ENCODE measurements at regions not wholly inside any gene's neighbourhood (a gene's known extent, or its start where the extent isn't known, plus 50 kb on each side); places are given as distances from the start of the nearest gene placed in this dataset.
"Not testable (repeated sequence)": the region's sequence is repeated elsewhere in the genome, so short reads cannot be mapped to it uniquely, and the experiment has no call there.

DNA sequence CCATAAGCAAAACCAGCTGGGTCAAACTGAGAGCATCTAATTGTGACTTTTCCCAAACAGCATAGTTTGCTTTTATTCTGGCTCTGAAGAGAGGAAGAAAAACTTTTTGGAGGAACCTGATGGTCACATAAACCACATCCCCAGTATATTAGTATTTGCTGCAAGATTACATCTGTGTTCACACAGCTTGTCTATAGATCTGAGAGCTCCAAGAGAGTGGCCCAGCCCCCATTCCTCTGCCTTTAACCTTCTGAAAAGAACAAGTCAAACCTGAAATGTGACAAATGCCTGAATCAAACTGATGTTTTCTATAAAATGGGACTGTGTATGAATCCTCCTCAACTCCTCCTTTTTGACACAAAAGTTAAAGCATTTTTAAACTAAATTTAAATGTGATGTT is 435.2 kb downstream of the ZNF479 start:
- DNase-seq (ENCODE audit: low read depth) = not testable (repeated sequence)

DNA sequence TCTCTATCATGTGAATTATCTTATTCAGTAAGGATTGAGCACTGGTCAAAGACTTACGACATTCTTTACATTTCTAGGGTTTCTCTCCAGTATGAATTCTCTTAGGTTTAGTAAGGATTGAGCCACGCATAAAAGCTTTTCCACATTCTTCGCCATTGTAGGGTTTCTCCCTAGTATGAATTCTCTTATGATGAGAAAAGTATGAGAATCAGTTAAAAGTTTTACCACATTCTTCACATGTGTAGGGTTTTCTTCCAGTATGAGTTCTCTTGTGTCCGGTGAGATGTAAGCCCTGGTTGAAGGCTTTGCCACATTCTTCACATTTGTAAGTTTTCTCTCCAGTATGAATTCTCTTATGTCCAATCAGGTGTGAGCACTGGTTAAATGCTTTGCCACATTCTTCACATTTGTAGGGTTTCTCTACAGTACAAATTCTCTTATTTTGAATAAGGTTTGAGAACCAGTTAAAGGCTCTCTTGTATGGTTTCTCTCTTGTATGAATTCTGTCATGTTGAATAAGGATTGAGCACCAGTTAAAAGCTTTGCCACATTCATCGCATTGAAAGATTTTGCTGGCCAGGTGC is 445.9 kb downstream of the ZNF479 start:
- no peak for DNase-seq (ENCODE audit: low read depth)

DNA sequence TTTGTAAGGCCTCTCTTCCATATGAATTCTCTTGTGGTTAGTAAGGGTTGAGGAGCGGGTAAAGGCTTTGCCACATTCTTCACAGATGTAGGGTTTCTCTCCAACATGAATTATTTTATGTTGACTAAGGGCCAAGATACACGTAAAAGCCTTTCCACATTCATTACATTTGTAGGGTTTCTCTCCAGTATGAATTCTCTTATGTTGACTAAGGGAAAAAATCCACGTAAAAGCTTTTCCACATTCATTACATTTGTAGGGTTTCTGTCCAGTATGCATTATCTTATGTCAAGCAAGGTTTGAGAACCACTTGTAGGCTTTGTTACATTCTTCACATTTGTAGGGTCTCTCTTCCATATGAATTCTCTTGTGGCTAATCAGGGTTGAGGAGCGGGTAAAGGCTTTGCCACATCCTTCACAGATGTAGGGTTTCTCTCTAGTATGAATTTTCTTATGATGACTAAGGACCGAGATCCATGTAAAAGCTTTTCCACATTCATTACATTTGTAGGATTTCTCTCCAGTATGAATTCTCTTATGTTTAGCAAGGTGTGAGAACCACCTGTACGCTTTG is 493.0 kb downstream of the ZNF479 start:
- no peak for DNase-seq (ENCODE audit: low read depth)

DNA sequence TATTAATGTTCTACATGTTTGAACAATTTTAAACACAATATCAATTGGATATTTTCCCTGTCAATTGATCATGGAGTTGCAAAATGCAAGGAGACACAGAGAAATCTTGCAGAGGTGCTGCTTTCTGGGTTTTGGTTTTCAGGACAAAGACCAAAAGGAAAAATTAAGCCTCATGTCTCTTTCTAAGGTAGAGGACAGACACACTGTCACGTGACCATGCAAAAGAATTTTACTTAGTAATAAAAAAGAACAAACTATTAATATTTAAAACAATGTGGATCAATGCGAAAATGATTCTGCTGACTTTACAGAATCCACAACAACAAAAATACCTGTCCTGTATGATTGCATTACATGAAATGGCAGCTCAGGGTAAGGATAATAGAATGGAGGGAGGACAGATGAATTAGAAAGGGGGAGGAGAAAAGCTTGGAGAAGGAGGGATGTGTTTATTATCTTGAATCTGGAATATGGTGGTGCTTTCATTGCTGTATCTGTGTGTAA is 493.7 kb upstream of the NUPR2 start:
- no peak for DNase-seq (ENCODE audit: low read depth)

GRCh38 chr7:56605146-56605545 is 488.9 kb upstream of the NUPR2 start:
- DNase-seq (ENCODE audit: low read depth) = no peak

DNA sequence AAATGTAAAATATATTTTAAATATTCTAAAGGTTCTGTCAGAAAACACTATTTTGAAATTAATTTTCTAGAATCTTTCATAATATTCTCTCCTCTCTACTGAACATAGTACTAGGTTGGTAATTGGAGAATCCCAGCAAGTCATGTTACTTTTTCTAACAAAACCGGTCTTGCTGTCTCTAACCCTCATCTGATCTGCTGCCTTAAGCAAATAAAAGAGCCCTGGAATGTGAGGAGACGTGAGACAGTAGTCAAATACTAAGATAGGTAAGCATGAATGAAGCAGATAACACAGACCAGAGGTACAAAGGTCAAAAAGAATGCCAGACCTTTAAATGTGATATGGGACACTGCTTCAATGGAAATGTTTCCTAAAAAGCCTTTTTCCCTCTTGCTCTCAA is 462.4 kb upstream of the NUPR2 start:
- DNase-seq (ENCODE audit: low read depth) = no peak

- no peak for DNase-seq (ENCODE audit: low read depth)
These were observed 454.8 kb upstream of the NUPR2 start for GRCh38 chr7:56570968-56571367.

GRCh38 chr7:56538541-56539429 is 422.6 kb upstream of the NUPR2 start:
- no peak for DNase-seq (ENCODE audit: low read depth)

DNA sequence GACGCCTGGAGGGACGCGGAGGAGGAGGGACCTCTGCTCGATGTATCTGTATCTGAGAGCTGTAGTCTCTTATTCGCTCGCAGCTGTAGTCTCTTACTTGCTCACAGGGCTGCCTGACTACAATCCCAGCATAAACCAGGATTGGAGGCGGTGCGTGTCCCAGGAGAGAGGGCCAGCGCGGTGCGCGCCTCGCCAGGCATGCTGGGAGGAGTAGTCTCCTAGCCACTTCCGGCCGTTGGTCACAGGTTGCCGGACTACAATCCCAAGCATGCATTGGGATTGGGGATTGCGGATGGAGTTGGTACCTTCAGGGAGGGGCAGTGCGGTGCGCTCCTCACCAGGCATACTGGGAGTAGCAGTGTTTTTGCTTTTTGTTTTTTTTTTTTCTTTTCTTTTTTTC is 421.7 kb upstream of the NUPR2 start:
- no peak for DNase-seq (ENCODE audit: low read depth)

DNA sequence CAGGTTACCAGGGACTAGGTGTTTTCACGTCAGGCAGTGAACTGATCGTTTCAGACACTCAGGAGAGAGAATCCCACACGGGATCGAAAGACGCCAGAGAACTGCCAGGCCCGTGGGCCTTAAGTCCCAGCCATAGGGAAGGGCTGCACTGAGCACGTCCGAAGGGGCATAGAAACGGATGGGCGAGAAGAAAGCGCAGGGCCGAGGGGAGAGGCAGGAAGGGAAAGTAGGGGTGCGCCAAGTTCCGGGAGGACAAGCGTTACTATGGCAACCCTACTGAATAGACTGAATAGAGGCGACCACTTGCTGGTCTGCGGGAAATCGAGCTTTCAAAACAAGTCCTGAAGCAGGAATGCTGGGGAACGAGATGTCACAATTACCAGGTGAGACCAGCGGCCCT is 421.3 kb upstream of the NUPR2 start:
- DNase-seq (ENCODE audit: low read depth) = no peak

DNA sequence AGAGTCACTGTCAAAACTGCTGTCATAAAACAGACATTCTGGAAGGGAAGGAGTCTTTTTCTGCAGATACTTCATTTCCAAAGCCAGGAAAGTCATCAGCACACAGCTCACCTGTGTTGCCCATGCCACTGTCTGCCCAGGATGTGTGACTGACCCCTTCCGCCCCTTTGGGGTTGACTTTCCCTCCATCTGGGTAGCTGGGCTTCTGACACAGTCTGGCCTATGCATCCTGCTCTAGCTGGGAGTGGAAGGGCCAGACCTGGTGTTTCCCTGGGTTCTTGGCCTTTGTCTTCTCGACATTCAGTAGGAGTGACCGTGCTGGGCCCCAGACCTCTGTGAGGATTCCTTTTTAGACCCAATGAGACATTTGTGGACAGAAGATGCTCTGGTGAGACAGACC is 378.9 kb upstream of the NUPR2 start:
- no peak for DNase-seq (ENCODE audit: low read depth)

GRCh38 chr7:56493704-56494450 is 377.7 kb upstream of the NUPR2 start:
- no peak for DNase-seq (ENCODE audit: low read depth)

DNA sequence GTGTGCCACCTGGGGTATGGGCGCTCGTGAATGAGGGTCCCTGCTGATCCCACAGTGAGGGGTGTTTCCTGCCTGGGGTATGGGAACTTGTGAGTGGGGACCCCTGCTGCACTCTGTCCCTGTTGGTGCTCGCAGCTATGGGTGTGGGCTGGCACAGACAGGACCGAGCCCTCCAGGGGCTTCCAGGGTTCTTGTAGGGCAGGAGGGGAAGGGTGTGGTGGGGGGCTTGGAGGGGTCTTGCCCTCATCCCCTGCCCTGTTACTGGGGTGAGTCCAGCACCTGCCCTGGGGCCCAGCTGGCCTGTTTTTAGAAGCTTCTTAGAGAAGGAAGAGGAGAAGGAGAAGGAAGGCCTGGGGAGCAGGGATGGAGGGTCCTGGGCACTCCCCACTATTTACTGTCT is 377.0 kb upstream of the NUPR2 start:
- no peak for DNase-seq (ENCODE audit: low read depth)

GRCh38 chr7:56491636-56492425 is 375.6 kb upstream of the NUPR2 start:
- DNase-seq (ENCODE audit: low read depth) = no peak

DNA sequence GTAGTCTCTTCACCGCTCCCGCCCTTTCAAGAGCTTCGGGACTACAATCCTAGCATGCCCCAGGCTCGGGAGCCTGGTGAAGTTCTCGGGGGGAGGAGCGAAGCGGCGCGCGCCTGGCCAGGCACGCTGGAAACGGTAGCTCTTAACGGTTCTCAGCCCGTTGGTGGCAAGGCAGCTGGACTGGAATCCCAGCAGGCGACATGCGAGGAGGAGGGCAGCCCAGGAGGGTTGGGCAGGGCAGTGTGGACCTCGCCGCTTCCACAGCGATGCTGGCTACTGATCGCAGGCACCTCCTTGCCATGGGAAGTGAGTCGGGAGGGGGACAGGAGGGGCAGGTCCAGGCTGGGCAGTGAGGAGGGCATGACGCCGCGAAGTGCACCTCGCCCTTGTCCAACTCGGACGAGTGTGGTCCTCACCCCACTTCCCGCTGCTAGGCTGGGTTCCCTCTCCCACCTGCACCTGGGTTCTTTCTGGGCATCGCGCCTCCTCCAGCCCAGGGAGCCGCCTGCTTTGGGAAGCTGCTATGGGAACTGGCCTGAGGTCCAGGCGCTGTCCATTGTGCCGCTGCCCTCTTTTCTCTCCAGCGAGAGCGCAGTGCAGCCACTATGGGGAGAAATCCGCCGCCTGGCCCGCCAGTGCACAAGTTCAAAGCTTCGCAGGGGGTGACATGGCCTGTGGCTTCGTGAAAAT is 367.8 kb upstream of the NUPR2 start:
- DNase-seq (ENCODE audit: low read depth) = no peak

DNA sequence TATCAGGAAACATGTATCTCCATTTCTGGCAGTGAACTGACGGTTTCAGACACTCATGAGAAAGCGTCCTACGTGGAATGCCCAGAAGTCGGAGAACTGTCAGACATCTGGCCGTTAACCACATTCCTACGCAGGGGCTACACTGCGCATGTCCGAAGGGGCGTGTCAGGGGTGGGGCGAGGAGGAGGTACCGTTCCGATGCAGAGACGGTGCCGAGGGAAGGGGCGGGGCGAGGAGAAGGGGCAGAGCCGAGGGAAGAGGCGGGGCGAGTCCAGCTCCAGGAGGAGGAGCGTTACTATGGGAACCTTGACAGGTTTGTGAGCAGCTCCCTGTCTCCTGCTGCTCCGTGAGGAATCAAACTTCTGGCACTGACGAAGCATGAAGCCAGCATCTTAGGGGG is 366.9 kb upstream of the NUPR2 start:
- DNase-seq (ENCODE audit: low read depth) = no peak

GRCh38 chr7:56479748-56480147 is 363.5 kb upstream of the NUPR2 start:
- no peak for DNase-seq (ENCODE audit: low read depth)

DNA sequence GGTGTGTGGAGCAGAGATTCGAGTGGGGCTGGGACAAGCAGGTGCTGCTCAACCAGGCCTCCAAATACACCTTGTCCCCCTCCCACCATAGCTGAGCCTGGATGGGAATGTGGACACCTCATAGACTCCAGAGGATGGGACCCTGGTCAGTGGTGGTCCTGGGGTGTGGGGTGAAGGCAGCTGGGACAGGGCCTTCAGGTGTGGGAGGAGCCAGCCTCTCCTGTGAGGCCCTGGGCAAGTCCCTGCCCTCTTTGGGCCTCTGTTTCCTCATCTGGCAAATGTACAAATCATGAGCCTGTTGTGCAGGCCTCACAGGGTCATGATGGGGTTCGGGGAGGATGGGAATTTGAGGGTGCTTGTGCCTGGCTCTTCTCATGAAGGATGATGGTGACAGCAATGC is 362.9 kb upstream of the NUPR2 start:
- DNase-seq (ENCODE audit: low read depth) = no peak

- no peak for DNase-seq (ENCODE audit: low read depth)
These were observed 358.1 kb upstream of the NUPR2 start for GRCh38 chr7:56474271-56474670.

DNA sequence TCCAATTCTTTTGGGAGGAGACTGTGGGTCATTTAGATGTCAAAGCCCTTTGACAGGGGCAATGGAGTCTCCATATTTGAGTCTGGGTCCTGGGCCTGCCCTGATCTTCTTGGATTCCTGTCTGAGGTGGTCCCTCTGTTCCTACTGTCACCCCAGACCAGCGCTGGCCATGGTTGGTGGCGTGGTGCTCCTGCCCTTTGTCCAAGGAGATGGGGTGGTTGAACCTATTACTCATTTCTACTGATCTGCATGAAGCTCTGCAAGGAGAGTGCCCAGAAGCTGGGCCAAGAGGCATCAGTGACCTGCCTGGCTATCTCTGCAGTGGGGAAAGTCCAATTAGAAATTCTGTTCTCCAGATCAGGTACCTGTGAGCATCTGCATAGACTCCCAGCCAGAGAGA is 355.6 kb upstream of the NUPR2 start:
- DNase-seq (ENCODE audit: low read depth) = no peak
